Neural cell (in vitro differentiated cells): ENCODE measurements at regions not wholly inside any gene's neighbourhood (a gene's known extent, or its start where the extent isn't known, plus 50 kb on each side); places are given as distances from the start of the nearest gene placed in this dataset.

Source experiments
- H2AFZ ChIP-seq: fragments of 200-600, 300-800 bp; sonication (generic), shearing (Covaris generic); 2 replicates; pipeline ENCODE4 v1.6.0; 2014; ENCODE audit warnings: low read depth, mild to moderate bottlenecking, antibody characterized with exemption, low read length, moderate library complexity
- H3F3A ChIP-seq: fragments of 200-600 bp; shearing (Covaris generic); 2 replicates; pipeline ENCODE4 v1.6.1; 2016; ENCODE audit warnings: mild to moderate bottlenecking, moderate library complexity, mixed read lengths, antibody characterized with exemption, low read length; ENCODE audit not compliant: insufficient read depth, poor library complexity, severe bottlenecking
- H3K27ac ChIP-seq: fragments of 200-600, 300-800 bp; sonication (generic), shearing (Covaris generic); 2 replicates; pipeline ENCODE4 v1.5.1; 2014; ENCODE audit warnings: mild to moderate bottlenecking, low read length, moderate library complexity
- H3K27me3 ChIP-seq: fragments of 300-800, 200-600 bp; sonication (generic), shearing (Covaris generic); 2 replicates; pipeline ENCODE4 v1.6.0; 2014; ENCODE audit warnings: mild to moderate bottlenecking, low read depth, low read length, moderate library complexity; ENCODE audit not compliant: insufficient read depth
- H3K36me3 ChIP-seq: fragments of 300-800, 200-600 bp; sonication (generic), shearing (Covaris generic); 2 replicates; pipeline ENCODE4 v1.5.1; 2014; ENCODE audit warnings: mild to moderate bottlenecking, antibody characterized with exemption, low read length, moderate library complexity; ENCODE audit not compliant: insufficient read depth
- H3K4me2 ChIP-seq: fragments of 300-800, 200-600 bp; sonication (generic), shearing (Covaris generic); 2 replicates; pipeline ENCODE4 v1.6.0; 2014; ENCODE audit warnings: mild to moderate bottlenecking, low read length
- H3K4me3 ChIP-seq: fragments of 300-800, 200-600 bp; sonication (generic), shearing (Covaris generic); 2 replicates; pipeline ENCODE4 v1.5.1; 2014; ENCODE audit warnings: mild to moderate bottlenecking, low read length, moderate library complexity
- H3K79me2 ChIP-seq: fragments of 200-600 bp; shearing (Covaris generic); replicated peaks from 2 replicates; pipeline ENCODE4 v1.6.0; 2014; ENCODE audit warnings: mild to moderate bottlenecking, low read length, moderate library complexity; ENCODE audit not compliant: insufficient read depth
- H3K9ac ChIP-seq: fragments of 300-800, 200-600 bp; sonication (generic), shearing (Covaris generic); 2 replicates; pipeline ENCODE4 v1.6.1; 2016; ENCODE audit warnings: mild to moderate bottlenecking, low read length, mixed read lengths
- H3K9me2 ChIP-seq: fragments of 200-600 bp; shearing (Covaris generic); 2 replicates; pipeline ENCODE4 v1.6.1; 2016; ENCODE audit warnings: mild to moderate bottlenecking, low read length, mixed read lengths; ENCODE audit not compliant: insufficient read depth
- H3K9me3 ChIP-seq: fragments of 200-600, 300-800 bp; sonication (generic), shearing (Covaris generic); 2 replicates; pipeline ENCODE4 v1.6.1; 2016; ENCODE audit warnings: mild to moderate bottlenecking, mixed run types, low read length, moderate library complexity, mixed read lengths
- H4K20me1 ChIP-seq: fragments of 200-600 bp; shearing (Covaris generic); 2 replicates; pipeline ENCODE4 v1.6.1; 2016; ENCODE audit warnings: mild to moderate bottlenecking, mixed run types; ENCODE audit not compliant: insufficient read depth
- EP300 ChIP-seq: fragments of 450-650 bp; conservative IDR thresholded peaks from 2 replicates; pipeline ENCODE4 v1.6.1; 2014; ENCODE audit warnings: antibody characterized with exemption, mild to moderate bottlenecking, moderate library complexity; ENCODE audit not compliant: poor library complexity, severe bottlenecking
- EZH2 ChIP-seq: fragments of 200-600, 300-800 bp; shearing (Covaris generic), sonication (generic); IDR thresholded peaks from 2 replicates; pipeline ENCODE4 v1.6.1; 2014; ENCODE audit warnings: antibody characterized with exemption, low read length, borderline replicate concordance, mild to moderate bottlenecking; ENCODE audit not compliant: insufficient read depth, poor library complexity, severe bottlenecking
- MXI1 ChIP-seq: fragments of 450-650 bp; conservative IDR thresholded peaks from 2 replicates; pipeline ENCODE4 v1.6.1; 2014; ENCODE audit warnings: antibody characterized with exemption, mild to moderate bottlenecking; ENCODE audit not compliant: poor library complexity, severe bottlenecking
- POLR2AphosphoS5 ChIP-seq: IDR thresholded peaks from 2 replicates; pipeline ENCODE4 v1.6.1; 2012
- RAD21 ChIP-seq: fragments of 450-650 bp; conservative IDR thresholded peaks from 2 replicates; pipeline ENCODE4 v1.6.1; 2014; ENCODE audit warnings: antibody characterized with exemption, mild to moderate bottlenecking, moderate library complexity
- SMC3 ChIP-seq: fragments of 450-650 bp; conservative IDR thresholded peaks from 2 replicates; pipeline ENCODE4 v1.6.1; 2014; ENCODE audit warnings: antibody characterized with exemption, mild to moderate bottlenecking, moderate library complexity; ENCODE audit not compliant: poor library complexity
- TAF1 ChIP-seq: IDR thresholded peaks from 2 replicates; pipeline ENCODE4 v1.6.1; 2012; ENCODE audit warnings: low read depth
- TF ChIP-seq, protein P1 (sequence below): IDR thresholded peaks from 2 replicates; pipeline ENCODE4 v1.6.1; 2012; ENCODE audit warnings: borderline replicate concordance
- TF ChIP-seq, protein P2 (sequence below): fragments of 450-650 bp; IDR thresholded peaks from 2 replicates; pipeline ENCODE4 v1.5.1; 2014; ENCODE audit warnings: antibody characterized with exemption, mild to moderate bottlenecking, moderate library complexity; ENCODE audit not compliant: poor library complexity, severe bottlenecking

- Histone ChIP-seq H3K9ac (no peak overlapping the region), H3F3A (no peaks in the 10 kb centered on the region), H3K27ac (no peak overlapping the region), H2AFZ (no peak overlapping the region), H3K4me3 (no peak overlapping the region), H3K79me2 (no peaks in the 10 kb centered on the region), H3K27me3 (no peaks in the 10 kb centered on the region), H3K36me3 (no peaks in the 10 kb centered on the region), H4K20me1 (no peaks in the 10 kb centered on the region), H3K4me2 (no peak overlapping the region), H3K9me3 (no peaks in the 10 kb centered on the region), H3K9me2 (no peaks in the 10 kb centered on the region)
- TF ChIP-seq EZH2 (no peak), EP300 (no peak), RAD21 (no peak), MXI1 (no peak), POLR2AphosphoS5 (no peak), TAF1 (no peak), SMC3 (no peak)
- TF ChIP-seq, protein P1, sequence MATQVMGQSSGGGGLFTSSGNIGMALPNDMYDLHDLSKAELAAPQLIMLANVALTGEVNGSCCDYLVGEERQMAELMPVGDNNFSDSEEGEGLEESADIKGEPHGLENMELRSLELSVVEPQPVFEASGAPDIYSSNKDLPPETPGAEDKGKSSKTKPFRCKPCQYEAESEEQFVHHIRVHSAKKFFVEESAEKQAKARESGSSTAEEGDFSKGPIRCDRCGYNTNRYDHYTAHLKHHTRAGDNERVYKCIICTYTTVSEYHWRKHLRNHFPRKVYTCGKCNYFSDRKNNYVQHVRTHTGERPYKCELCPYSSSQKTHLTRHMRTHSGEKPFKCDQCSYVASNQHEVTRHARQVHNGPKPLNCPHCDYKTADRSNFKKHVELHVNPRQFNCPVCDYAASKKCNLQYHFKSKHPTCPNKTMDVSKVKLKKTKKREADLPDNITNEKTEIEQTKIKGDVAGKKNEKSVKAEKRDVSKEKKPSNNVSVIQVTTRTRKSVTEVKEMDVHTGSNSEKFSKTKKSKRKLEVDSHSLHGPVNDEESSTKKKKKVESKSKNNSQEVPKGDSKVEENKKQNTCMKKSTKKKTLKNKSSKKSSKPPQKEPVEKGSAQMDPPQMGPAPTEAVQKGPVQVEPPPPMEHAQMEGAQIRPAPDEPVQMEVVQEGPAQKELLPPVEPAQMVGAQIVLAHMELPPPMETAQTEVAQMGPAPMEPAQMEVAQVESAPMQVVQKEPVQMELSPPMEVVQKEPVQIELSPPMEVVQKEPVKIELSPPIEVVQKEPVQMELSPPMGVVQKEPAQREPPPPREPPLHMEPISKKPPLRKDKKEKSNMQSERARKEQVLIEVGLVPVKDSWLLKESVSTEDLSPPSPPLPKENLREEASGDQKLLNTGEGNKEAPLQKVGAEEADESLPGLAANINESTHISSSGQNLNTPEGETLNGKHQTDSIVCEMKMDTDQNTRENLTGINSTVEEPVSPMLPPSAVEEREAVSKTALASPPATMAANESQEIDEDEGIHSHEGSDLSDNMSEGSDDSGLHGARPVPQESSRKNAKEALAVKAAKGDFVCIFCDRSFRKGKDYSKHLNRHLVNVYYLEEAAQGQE, result no peak
- TF ChIP-seq, protein P2, sequence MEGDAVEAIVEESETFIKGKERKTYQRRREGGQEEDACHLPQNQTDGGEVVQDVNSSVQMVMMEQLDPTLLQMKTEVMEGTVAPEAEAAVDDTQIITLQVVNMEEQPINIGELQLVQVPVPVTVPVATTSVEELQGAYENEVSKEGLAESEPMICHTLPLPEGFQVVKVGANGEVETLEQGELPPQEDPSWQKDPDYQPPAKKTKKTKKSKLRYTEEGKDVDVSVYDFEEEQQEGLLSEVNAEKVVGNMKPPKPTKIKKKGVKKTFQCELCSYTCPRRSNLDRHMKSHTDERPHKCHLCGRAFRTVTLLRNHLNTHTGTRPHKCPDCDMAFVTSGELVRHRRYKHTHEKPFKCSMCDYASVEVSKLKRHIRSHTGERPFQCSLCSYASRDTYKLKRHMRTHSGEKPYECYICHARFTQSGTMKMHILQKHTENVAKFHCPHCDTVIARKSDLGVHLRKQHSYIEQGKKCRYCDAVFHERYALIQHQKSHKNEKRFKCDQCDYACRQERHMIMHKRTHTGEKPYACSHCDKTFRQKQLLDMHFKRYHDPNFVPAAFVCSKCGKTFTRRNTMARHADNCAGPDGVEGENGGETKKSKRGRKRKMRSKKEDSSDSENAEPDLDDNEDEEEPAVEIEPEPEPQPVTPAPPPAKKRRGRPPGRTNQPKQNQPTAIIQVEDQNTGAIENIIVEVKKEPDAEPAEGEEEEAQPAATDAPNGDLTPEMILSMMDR, result no peak
These were observed 113.6 kb downstream of the GLUD2 start for GRCh38 chrX:121160987-121161386.

GRCh38 chrX:121161501-121161933 lies 114.1 kb downstream of the GLUD2 start:
- Histone ChIP-seq H3K4me3 (no peak overlapping the region), H3K9me2 (no peaks in the 10 kb centered on the region), H2AFZ (no peak overlapping the region), H3K4me2 (no peak overlapping the region), H3K27ac (no peak overlapping the region), H4K20me1 (no peaks in the 10 kb centered on the region), H3K79me2 (no peaks in the 10 kb centered on the region), H3F3A (no peaks in the 10 kb centered on the region), H3K9ac (no peak overlapping the region), H3K36me3 (no peaks in the 10 kb centered on the region), H3K27me3 (no peaks in the 10 kb centered on the region), H3K9me3 (no peaks in the 10 kb centered on the region)
- TF ChIP-seq, protein P2, result no peak
